ENCODE measurements at regions not wholly inside any gene's neighbourhood (a gene's known extent, or its start where the extent isn't known, plus 50 kb on each side); places are given as distances from the start of the nearest gene placed in this dataset.

GRCh38 chr11:116536416-116536815, 236.4 kb downstream of the BUD13 start:
- no peak for TF ChIP-seq CTCF (IDR thresholded peaks at IDR 0.05; ENCODE audit: low read depth, low read length, missing input control)
- no peak for TF ChIP-seq REST (IDR thresholded peaks at IDR 0.05)
- TF ChIP-seq SP1 (IDR thresholded peaks at IDR 0.05), result no peak
- no peak for TF ChIP-seq ZBTB33 (IDR thresholded peaks at IDR 0.05)
